ENCODE measurements at regions not wholly inside any gene's neighbourhood (a gene's known extent, or its start where the extent isn't known, plus 50 kb on each side); places are given as distances from the start of the nearest gene placed in this dataset.
A peak's percentile ranks its signal among the peaks of the same experiment; 100 is the strongest.
"Not testable (repeated sequence)": the region's sequence is repeated elsewhere in the genome, so short reads cannot be mapped to it uniquely, and the experiment has no call there.

DNA sequence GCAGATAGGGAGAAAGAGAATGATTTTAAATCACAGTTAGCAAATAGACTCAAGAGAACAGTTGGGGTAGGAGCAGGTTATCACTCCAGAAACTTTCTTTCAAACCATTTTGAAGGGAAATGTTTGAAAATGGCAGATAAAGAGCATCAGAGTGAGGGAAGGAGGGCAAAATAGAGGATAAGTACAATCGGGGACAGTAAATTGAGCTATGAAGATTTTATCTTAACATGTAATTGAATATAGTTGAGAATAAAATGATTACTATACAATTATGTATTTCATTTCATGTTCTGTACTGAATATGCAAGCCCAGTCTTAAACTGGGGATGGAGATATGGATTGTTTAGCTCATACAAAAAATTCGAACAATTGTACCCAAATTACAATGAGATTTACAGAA lies 54.0 kb downstream of the MAP10 start:
- no peak for DNase-seq (ENCODE audit: low read depth in 2 of 2)

DNA sequence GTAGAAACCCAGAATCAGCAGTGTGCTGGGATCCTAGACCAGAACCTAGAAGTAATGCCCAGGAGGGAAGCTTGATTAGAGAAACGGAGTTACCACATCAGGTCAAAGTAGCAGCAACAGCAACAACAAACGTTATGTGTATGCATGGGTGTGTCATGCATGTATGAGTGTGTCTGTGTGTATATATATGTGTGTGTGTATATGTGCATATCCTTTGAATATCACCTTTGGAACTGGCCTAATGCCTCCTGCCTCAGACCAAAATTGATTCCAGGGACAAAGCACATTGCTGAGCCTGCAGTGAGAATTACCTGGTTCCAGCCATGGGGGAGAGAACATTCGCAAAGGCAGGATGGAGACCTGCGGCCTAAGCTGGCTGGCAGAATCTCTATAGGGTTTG lies 55.9 kb downstream of the MAP10 start:
- DNase-seq (ENCODE audit: low read depth in 2 of 2), result no peak

DNA sequence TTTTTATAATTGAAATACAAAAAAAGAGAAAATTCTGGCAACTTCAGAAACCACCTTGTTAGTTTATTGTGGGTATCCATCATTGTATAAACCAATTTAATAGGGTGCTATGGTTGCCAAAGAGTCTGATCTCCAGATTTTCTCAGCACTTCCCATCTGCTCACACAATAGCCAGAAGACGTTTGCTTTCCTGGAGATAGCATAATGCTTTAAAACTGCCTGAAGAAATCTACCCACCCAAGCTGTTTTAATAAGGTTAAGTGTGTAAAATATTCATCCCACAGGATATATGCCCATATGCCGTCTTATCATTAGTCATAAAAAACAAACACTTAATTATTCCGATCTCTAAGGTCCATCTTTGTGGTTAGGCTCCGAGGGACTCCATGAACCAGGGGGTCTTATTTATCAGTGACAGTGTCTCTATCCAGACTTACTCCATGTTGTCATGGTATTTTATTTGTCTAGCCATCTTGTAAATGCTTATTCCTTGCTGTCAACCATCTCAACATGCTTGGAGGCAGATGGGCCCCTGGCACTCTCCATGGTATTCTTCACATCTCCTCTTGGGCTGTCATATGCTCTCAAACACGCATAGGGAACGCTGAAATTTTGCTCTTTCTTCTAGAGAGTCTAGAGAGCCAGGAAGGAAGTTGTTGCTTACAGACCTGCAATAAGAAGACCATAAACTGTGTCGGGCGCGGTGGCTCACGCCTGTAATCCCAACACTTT lies 58.5 kb downstream of the MAP10 start:
- no peak for DNase-seq (ENCODE audit: low read depth in 2 of 2)

DNA sequence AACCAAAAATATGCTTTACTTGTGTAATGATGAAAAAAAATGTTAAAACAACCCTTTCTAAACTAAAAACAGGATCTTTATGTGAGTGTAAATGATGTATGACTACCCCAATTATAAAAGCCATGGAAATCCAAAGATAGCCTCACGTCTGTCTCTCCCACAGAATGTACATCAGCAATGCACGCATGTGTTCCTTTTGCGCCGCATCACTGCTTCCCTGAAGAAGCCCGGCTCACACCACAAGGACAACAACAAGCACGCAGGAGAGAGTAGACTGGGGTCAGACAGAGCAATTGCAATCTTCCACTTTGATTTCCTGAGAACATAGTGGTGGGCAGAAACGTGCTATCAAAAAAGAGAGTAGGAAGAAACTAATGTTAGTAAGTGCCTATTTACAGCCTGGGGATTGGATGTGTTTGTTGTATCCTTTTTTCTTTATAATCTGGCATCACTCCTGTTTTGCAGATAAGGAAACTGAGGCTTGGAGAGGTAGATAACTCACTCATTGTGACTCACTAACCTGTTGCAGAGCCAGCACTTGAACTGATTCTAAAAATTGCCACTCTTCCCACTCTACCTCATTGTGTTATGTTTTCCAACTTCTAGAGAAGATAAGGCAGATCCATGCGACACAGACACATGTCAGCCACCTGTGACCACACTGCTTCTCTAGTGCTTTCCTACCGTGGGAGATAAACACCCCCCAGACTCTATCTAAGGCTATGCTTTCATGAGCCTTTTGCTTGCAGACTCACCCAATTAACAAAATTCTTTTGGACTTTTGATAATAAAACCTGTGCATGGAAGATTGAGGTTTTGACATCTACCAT lies 60.1 kb downstream of the MAP10 start:
- no peak for DNase-seq (ENCODE audit: low read depth in 2 of 2)

GRCh38 chr1:232868793-232869491 lies 63.7 kb downstream of the MAP10 start:
- peak; percentile 36 to 51 for DNase-seq (ENCODE audit: low read depth in 2 of 2)

GRCh38 chr1:232871291-232871969 lies 66.2 kb downstream of the MAP10 start:
- DNase-seq (ENCODE audit: low read depth in 2 of 2), result not testable (repeated sequence)

GRCh38 chr1:232872284-232872683 lies 67.1 kb downstream of the MAP10 start:
- DNase-seq (ENCODE audit: low read depth in 2 of 2), result no peak

DNA sequence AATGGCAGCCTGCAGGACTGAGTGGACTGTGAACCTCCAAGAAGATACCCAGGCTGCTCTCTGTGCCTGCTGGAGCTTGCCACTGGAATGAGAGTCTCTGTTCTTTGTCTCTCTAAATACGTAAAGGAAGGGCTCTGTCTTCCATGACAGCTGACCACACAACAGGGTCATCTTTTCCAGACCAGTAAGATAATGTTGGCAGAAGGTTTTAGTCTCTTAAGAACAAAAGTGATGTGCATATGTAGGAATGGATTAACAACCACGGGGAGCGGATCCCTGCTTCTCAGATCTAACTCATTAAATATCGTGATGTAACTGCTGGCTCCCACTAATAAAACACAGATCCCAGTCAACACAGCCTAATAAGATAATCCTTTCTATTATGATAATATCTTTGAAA lies 67.5 kb downstream of the MAP10 start:
- DNase-seq (ENCODE audit: low read depth in 2 of 2), result no peak

DNA sequence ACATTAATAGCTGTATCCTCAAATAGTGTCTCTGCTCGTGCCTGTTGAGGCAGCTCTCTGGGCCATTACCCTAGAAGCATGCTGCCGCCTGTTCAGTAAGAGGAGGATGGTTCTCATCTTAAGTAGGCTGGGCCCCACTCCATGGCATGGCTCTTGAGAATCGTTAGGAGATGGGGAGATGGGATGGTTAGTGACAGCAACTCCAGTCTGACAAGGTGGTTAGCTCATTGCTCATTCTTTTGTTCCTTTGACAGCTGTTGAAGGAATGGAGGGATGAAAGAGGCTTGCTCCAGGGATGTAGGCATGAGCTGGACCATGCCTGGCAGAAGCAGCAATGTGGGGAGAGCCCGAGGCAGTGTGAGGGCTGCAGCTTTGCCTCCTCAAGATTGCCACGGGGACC lies 68.2 kb downstream of the MAP10 start:
- no peak for DNase-seq (ENCODE audit: low read depth in 2 of 2)

DNA sequence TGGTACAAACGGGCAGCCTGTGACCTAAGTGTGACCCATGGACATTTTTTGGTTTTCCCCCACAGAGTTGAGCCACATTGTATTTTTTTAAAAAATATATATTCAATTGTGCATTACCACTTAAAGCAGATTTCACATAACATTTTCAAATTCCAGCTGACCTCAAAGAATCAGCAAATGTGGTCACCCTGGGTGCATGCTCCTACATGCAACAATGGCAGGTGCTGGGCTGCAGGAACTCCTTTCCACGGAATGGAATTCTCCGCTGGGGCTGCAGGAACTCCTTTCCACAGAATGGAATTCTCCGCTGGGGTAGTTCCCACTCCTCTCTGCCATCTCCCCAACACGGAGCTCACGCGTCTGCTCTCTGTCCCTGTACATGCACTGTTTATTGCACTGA lies 68.7 kb downstream of the MAP10 start:
- DNase-seq (ENCODE audit: low read depth in 2 of 2), result no peak

DNA sequence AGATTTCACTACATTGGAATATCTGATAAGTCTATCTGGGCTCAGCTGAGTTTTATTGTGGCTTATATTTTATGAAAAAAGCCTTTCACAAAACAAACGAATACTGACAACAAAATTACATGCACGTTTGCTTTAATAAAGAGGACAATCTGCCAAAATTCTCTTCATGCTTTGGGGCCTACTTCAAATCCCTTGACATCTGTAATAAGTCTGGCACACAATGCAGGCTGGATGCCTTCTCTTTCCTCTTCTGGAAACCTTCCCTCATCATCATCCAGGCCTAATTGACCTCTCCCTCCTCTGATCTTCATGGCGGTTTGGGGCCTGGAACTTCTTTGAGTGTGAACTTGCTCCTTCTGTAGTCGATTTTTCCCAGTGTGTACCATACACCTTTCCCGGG lies 70.3 kb downstream of the MAP10 start:
- DNase-seq (ENCODE audit: low read depth in 2 of 2), result no peak

DNA sequence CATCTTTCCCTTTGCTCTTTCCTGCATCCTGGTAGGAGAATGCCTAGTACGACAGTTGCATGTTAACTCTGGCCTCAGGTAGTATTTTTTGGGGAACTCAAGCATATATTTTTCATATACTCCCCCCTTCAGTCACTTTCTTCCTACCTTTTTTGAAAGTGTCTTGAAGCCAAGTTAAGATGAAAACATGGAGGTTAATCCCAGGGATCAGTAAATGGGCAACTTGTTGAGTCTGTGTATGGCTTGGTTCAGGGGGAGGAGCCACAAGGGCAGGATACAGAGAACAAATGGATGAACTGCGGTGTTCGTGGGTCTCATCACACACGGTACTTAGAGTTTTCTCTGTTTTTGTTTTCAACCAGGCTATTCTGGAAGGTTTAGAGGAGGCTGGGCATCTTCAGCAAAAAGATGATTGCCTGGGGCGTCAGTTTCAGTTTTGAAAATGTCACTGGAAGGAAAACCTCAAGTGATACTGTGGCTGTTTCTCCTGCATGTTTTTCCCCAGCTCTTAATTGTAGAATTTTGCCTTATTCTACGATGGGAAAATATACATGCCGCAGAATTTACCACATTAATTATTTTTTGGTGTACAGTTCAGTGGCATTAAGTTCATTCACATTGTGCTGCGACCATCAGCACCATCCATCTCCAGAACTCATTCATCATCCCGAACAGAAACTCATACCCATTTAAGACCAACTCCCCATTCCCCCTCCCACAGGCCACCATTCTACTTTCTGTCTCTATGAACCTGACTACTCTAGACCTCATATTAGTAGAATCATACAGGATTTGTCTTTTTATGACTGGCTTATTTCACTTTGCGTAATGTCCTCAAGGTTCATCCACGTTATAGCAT lies 71.5 kb downstream of the MAP10 start:
- DNase-seq (ENCODE audit: low read depth in 2 of 2), result no peak

DNA sequence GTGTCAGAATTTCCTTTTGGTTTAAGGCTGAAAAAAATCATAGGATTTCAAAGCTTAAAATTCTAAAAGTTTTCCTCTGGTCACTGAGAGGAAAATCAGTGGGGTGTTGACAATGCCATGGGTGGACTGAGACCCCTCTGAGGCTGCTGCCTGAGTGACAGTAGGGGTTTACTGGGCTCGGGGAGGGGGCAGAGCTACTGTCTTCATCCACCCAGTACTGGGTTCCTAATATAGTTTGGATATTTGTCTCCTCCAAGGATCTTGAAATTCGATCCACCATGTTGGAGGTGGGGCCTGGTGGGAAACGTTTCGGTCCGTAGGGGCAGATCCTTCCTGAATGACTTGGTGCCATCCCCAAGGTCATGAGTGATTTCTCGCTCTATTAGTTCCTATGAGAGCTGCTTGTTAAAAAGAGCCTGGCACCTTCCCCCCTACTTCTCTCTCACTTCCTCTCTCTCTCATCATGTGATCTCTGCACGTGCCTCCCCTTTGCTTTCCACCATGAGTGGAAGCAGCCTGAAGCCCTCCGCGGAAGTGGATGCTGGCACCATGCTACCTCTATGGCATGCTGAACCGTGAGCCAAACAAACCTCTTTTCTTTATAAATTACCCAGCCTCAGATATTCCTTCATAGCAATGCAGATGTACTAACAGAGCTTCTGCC lies 72.3 kb downstream of the MAP10 start:
- DNase-seq (ENCODE audit: low read depth in 2 of 2), result no peak

DNA sequence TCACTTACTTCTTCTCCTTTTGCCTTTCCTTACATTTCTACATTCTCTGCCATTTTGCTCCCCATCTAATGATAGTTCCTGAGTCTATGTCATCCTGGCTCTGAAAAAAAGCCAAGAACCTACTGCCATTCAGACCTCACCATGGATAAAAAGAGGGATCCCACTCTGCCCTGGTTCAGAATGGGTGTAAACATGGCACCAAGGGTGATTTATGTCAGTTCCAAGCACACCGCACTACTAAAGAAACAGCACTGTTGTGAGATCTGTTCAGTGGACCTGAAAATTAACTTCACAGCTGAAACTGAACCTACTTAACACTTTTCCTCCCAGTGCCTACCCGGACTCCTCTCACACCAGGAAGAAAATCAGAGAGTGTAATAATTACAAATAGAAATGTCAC lies 72.3 kb upstream of the NTPCR start:
- no peak for DNase-seq (ENCODE audit: low read depth in 2 of 2)

- peak in 1 of 2 donors; percentile 36 for DNase-seq (ENCODE audit: low read depth in 2 of 2)
These were observed 70.1 kb upstream of the NTPCR start for GRCh38 chr1:232880354-232880753.

DNA sequence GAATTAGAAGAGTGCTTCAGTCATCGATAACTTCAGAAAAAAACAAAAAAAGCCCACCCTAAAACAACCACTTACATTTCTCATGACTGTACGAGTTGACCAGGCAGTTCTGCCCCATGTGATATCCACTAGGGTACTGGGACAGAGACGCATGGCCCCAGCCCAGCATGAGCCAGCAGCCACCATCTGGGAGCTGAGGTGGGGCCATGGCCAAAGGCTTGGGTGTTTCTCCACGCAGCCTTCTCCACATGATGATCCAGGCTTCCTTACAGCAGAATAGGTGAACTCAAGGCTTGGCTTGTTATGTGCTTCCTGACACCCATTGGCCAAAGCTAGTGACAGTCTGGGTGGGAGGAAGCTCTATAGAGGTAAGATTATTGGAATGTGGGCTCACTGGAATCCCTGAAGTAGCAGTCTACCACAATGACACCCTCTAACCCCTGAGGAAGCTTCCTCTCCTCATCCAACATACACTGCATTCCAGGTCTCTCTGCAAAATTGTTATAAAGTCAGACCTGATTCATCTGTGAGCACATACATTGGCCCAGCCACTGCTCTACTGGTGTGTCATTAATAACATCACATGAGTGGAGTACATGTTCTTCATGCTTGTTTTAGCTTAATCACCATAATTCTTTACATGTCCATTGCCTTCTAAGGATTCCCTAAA lies 66.3 kb upstream of the NTPCR start:
- no peak for DNase-seq (ENCODE audit: low read depth in 2 of 2)

GRCh38 chr1:232886271-232886670 lies 64.1 kb upstream of the NTPCR start:
- DNase-seq (ENCODE audit: low read depth in 2 of 2), result no peak

- DNase-seq (ENCODE audit: low read depth in 2 of 2), result no peak
These were observed 60.0 kb upstream of the NTPCR start for GRCh38 chr1:232890340-232890943.

DNA sequence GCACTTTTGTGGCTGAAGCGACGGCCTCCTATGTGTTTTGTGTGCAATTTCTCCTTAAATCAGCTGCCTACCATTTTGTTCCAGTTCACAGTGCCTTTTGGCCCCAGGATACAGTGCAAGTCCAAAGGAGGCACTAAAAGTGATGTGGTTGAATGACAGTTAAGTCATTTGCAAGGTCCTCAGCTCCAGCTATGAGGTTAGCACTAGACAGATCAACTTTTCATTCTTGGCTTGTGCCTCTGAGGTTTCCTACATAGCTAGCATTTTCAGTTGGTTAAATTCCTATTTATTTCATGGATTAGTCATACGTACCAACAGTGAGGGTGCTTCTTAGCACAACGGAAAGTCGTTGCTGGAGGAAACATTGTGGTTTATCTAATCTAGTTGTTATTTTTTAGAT lies 59.3 kb upstream of the NTPCR start:
- peak in 1 of 2 donors; percentile 8 for DNase-seq (ENCODE audit: low read depth in 2 of 2)

All from lung microvascular endothelial cell (primary cell).